Transverse colon (tissue), 3 donors: ENCODE measurements at regions not wholly inside any gene's neighbourhood (a gene's known extent, or its start where the extent isn't known, plus 50 kb on each side); places are given as distances from the start of the nearest gene placed in this dataset.

ENCODE experiments used
- POLR2A ChIP-seq: fragments of 450-650 bp; IDR thresholded peaks from one replicate; pipeline ENCODE4 v1.6.1; 2016; ENCODE audit warnings: antibody characterized with exemption, mild to moderate bottlenecking, moderate library complexity
- TF ChIP-seq, protein P1 (sequence below), 5 experiments: fragments of 200-600 bp in 3 of 5; fragments of 450-650 bp in 2 of 5; sonication (generic) in 3 of 5; IDR thresholded peaks; 1 replicate in 2 of 5; 2 replicates in 3 of 5; pipeline ENCODE4 v1.5.1; 2016 to 2017; ENCODE audit warnings: antibody characterized with exemption in 5 of 5, inconsistent platforms in 3 of 5, mild to moderate bottlenecking in 2 of 5, moderate library complexity in 1 of 5

DNA sequence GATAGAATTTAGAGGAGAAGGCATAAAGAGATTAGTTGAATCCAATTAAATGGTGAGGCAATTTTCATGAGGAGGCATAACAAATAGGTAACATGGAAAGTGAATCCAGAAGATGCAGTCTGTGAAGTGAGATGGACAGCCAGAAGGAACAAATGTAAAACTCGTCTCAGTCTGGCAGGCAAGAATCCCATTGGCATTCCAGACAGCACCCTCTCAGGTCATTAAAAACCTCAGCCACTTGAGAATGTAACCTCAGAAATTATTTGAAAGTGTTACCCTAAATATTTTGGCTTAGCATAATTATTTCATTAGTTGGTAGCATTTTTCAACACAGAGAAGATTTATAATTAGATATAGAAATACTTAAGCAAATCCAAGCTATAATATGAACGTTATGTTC is 342.3 kb downstream of the LRRC3B start:
- no peak for TF ChIP-seq POLR2A
- TF ChIP-seq, protein P1, sequence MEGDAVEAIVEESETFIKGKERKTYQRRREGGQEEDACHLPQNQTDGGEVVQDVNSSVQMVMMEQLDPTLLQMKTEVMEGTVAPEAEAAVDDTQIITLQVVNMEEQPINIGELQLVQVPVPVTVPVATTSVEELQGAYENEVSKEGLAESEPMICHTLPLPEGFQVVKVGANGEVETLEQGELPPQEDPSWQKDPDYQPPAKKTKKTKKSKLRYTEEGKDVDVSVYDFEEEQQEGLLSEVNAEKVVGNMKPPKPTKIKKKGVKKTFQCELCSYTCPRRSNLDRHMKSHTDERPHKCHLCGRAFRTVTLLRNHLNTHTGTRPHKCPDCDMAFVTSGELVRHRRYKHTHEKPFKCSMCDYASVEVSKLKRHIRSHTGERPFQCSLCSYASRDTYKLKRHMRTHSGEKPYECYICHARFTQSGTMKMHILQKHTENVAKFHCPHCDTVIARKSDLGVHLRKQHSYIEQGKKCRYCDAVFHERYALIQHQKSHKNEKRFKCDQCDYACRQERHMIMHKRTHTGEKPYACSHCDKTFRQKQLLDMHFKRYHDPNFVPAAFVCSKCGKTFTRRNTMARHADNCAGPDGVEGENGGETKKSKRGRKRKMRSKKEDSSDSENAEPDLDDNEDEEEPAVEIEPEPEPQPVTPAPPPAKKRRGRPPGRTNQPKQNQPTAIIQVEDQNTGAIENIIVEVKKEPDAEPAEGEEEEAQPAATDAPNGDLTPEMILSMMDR (IDR thresholded peaks at IDR 0.05): no peak
